Left lung (tissue), 4 donors: ENCODE measurements at regions not wholly inside any gene's neighbourhood (a gene's known extent, or its start where the extent isn't known, plus 50 kb on each side); places are given as distances from the start of the nearest gene placed in this dataset.
A peak's percentile ranks its signal among the peaks of the same experiment; 100 is the strongest.

Experiments used
- ATAC-seq: fragments of 200-7000 bp; cut with Tn5 transposase; one replicate; pipeline ENCODE4 v1.9.1; 2020; ENCODE audit warnings: moderate library complexity
- DNase-seq, 4 donors: peaks; one replicate each; pipeline ENCODE4 v3.0.0-alpha.2; 2013 to 2020
- H3K27ac ChIP-seq, 2 donors: fragments of 200-600 bp; sonication (generic) in 1 of 2; one replicate each; pipeline versions ENCODE4 v1.5.0 to v1.8.0; 2020 to 2021
- H3K27me3 ChIP-seq, 2 donors: fragments of 200-600 bp; sonication (generic) in 1 of 2; one replicate each; pipeline versions ENCODE4 v1.5.0 to v1.8.0; 2020 to 2021
- H3K36me3 ChIP-seq, 2 donors: fragments of 200-600 bp; sonication (generic) in 1 of 2; one replicate each; pipeline versions ENCODE4 v1.5.0 to v1.8.0; 2020 to 2021
- H3K4me1 ChIP-seq, 2 donors: fragments of 200-600 bp; one replicate each; pipeline ENCODE4 v1.8.0; 2021
- H3K4me3 ChIP-seq, 2 donors: fragments of 200-600 bp; sonication (generic) in 1 of 2; one replicate each; pipeline versions ENCODE4 v1.5.0 to v1.8.0; 2020 to 2021; ENCODE audit warnings: mild to moderate bottlenecking in 1 of 2
- H3K9me3 ChIP-seq, 2 donors: fragments of 200-600 bp; sonication (generic) in 1 of 2; one replicate each; pipeline versions ENCODE4 v1.5.0 to v1.8.0; 2020 to 2021
- CTCF ChIP-seq, 2 donors: fragments of 200-600 bp; sonication (generic) in 1 of 2; IDR thresholded peaks; one replicate each; pipeline versions ENCODE4 v1.5.0 to v1.8.0; 2021; ENCODE audit warnings: antibody characterized with exemption in 2 of 2
- intact Hi-C, 2 donors: fragments of 100-400 bp; cut with DNase I; formaldehyde crosslinking; loops; one replicate each; pipeline versions ENCODE4 v1.11.2 to v1.14.2; 2022
- donor health status: DM: no; HTN: yes; CAD: no.
- donor health status: DM: no; HTN: no; CAD: no.

- no peaks in the 10 kb centered on the region for H3K36me3 ChIP-seq
- ATAC-seq: no peak
- intact Hi-C loops: no loop called here
- no peaks in the 10 kb centered on the region for H3K9me3 ChIP-seq
- DNase-seq: no peak
- no peaks in the 10 kb centered on the region for H3K27me3 ChIP-seq
- H3K4me3 ChIP-seq: no peak overlapping the region
- no peak overlapping the region for H3K27ac ChIP-seq
- no peak for TF ChIP-seq CTCF (IDR thresholded peaks at IDR 0.05)
- no peaks in the 10 kb centered on the region for H3K4me1 ChIP-seq
Observed at GRCh38 chr3:106588739-106589138, 719.9 kb upstream of the CBLB start.

- TF ChIP-seq CTCF (IDR thresholded peaks at IDR 0.05): no peak
- Histone ChIP-seq H3K27me3 (no peaks in the 10 kb centered on the region), H3K9me3 (no peaks in the 10 kb centered on the region), H3K36me3 (no peaks in the 10 kb centered on the region), H3K4me1 (no peaks in the 10 kb centered on the region), H3K27ac (no peak overlapping the region), H3K4me3 (no peak overlapping the region)
- DNase-seq (no peak), ATAC-seq (no peak)
- intact Hi-C loops: no loop called here
Observed at GRCh38 chr3:106589311-106589942, 720.6 kb upstream of the CBLB start.

- no peak overlapping the region for H3K4me3 ChIP-seq
- intact Hi-C loops: no loop called here
- no peak overlapping the region for H3K27ac ChIP-seq
- H3K27me3 ChIP-seq: no peaks in the 10 kb centered on the region
- no peaks in the 10 kb centered on the region for H3K9me3 ChIP-seq
- ATAC-seq: peak; percentile 46
- no peaks in the 10 kb centered on the region for H3K4me1 ChIP-seq
- TF ChIP-seq CTCF (IDR thresholded peaks at IDR 0.05): no peak
- no peaks in the 10 kb centered on the region for H3K36me3 ChIP-seq
- peak in 1 of 4 donors; percentile 17 for DNase-seq
Observed at GRCh38 chr3:106590216-106590615, 721.4 kb upstream of the CBLB start.

GRCh38 chr3:106593381-106593780 lies 724.6 kb upstream of the CBLB start:
- Histone ChIP-seq H3K27me3 (no peaks in the 10 kb centered on the region), H3K27ac (no peak overlapping the region), H3K4me3 (no peak overlapping the region), H3K36me3 (no peaks in the 10 kb centered on the region), H3K9me3 (peaks cover 0 to 4% of the 10 kb centered on the region in 2 donors), H3K4me1 (no peaks in the 10 kb centered on the region)
- intact Hi-C loops: no loop called here
- no peak for DNase-seq
- ATAC-seq: no peak
- no peak for TF ChIP-seq CTCF (IDR thresholded peaks at IDR 0.05)

- DNase-seq (peak in 2 of 4 donors; percentile 90 to 94), ATAC-seq (peak; percentile 98)
- Histone ChIP-seq H3K4me1 (no peaks in the 10 kb centered on the region), H3K27me3 (no peaks in the 10 kb centered on the region), H3K4me3 (no peak overlapping the region), H3K36me3 (no peaks in the 10 kb centered on the region), H3K27ac (no peak overlapping the region), H3K9me3 (peaks cover 0 to 6% of the 10 kb centered on the region in 2 donors)
- peak; percentile 63 to 90 for TF ChIP-seq CTCF (IDR thresholded peaks at IDR 0.05)
- intact Hi-C loops: no loop called here
Observed at GRCh38 chr3:106609666-106610301, 741.0 kb upstream of the CBLB start.
